HepG2 (cell line): ENCODE measurements at regions not wholly inside any gene's neighbourhood (a gene's known extent, or its start where the extent isn't known, plus 50 kb on each side); places are given as distances from the start of the nearest gene placed in this dataset.
A peak's percentile ranks its signal among the peaks of the same experiment; 100 is the strongest.

Experiments
- ARNT ChIP-seq: fragments of 450-650 bp; IDR thresholded peaks from 2 replicates; pipeline ENCODE4 v1.6.1; 2017
- ASH2L ChIP-seq: fragments of 300-600, 200-600 bp; sonication (generic); IDR thresholded peaks from 2 replicates; pipeline ENCODE4 v1.7.0; 2017; ENCODE audit warnings: low read depth, mild to moderate bottlenecking, moderate library complexity, mixed read lengths, low read length; ENCODE audit not compliant: insufficient read length
- CC2D1A ChIP-seq: sonication (generic); formaldehyde crosslinking; IDR thresholded peaks from 2 replicates; pipeline ENCODE4 v1.8.1; 2023; ENCODE audit warnings: mild to moderate bottlenecking, missing genetic modification reagents
- CEBPG ChIP-seq: IDR thresholded peaks from 2 replicates; pipeline ENCODE4 v1.6.1; 2016
- DDIT3 ChIP-seq: sonication (generic); formaldehyde crosslinking; IDR thresholded peaks from 2 replicates; pipeline ENCODE4 v1.4.0; 2020; ENCODE audit warnings: mild to moderate bottlenecking, missing genetic modification reagents
- GABPA ChIP-seq, 2 experiments: IDR thresholded peaks; 2 replicates each; pipeline ENCODE4 v1.6.1; 2011 to 2016; ENCODE audit warnings: low read depth in 2 of 2, low read length in 1 of 2, missing biosample characterization in 1 of 2, missing genetic modification characterization in 1 of 2
- GPN1 ChIP-seq: sonication (generic); formaldehyde crosslinking; IDR thresholded peaks from 2 replicates; pipeline ENCODE4 v1.5.1; 2020; ENCODE audit warnings: missing genetic modification reagents, borderline replicate concordance
- HCFC1 ChIP-seq: fragments of 150-350 bp; IDR thresholded peaks from 2 replicates; pipeline ENCODE4 v1.6.1; 2014; ENCODE audit warnings: low read depth, low read length
- JUND ChIP-seq: sonication (generic); formaldehyde crosslinking; IDR thresholded peaks from 2 replicates; pipeline ENCODE4 v1.8.0; 2022; ENCODE audit warnings: mild to moderate bottlenecking, missing genetic modification reagents
- KLF6 ChIP-seq: IDR thresholded peaks from 2 replicates; pipeline ENCODE4 v1.8.0; 2016; ENCODE audit warnings: missing biosample characterization, missing genetic modification reagents
- NR2F1 ChIP-seq, 2 experiments: fragments of 450-650 bp in 1 of 2; formaldehyde crosslinking in 1 of 2; IDR thresholded peaks; 2 replicates each; pipeline versions ENCODE4 v1.5.0 to v1.6.1; 2016 to 2020; ENCODE audit warnings: mild to moderate bottlenecking in 1 of 2, missing compliant biosample characterization in 1 of 2, missing genetic modification reagents in 1 of 2, moderate library complexity in 1 of 2
- SMARCC2 ChIP-seq: fragments of 450-650 bp; IDR thresholded peaks from 2 replicates; pipeline ENCODE4 v1.6.1; 2017; ENCODE audit warnings: antibody characterized with exemption, mild to moderate bottlenecking
- SMC3 ChIP-seq: IDR thresholded peaks from 2 replicates; pipeline ENCODE4 v1.6.1; 2011; ENCODE audit warnings: low read length, improper control_type of control experiment
- SOX5 ChIP-seq: IDR thresholded peaks from 2 replicates; pipeline ENCODE4 v1.6.1; 2016; ENCODE audit warnings: borderline replicate concordance
- SP4 ChIP-seq: sonication (generic); formaldehyde crosslinking; IDR thresholded peaks from 2 replicates; pipeline ENCODE4 v1.8.1; 2023; ENCODE audit warnings: mild to moderate bottlenecking, missing genetic modification reagents
- STAT5B ChIP-seq: sonication (generic); formaldehyde crosslinking; IDR thresholded peaks from 2 replicates; pipeline ENCODE4 v1.4.0; 2020; ENCODE audit warnings: missing genetic modification reagents
- TBX3 ChIP-seq: fragments of 450-650 bp; IDR thresholded peaks from 2 replicates; pipeline ENCODE4 v1.6.1; 2017; ENCODE audit warnings: antibody characterized with exemption, mild to moderate bottlenecking, inconsistent platforms, borderline replicate concordance
- ZBTB1 ChIP-seq: sonication (generic); formaldehyde crosslinking; IDR thresholded peaks from 2 replicates; pipeline ENCODE4 v1.4.0; 2020; ENCODE audit warnings: missing genetic modification reagents, borderline replicate concordance
- ZBTB3 ChIP-seq: sonication (generic); formaldehyde crosslinking; IDR thresholded peaks from 2 replicates; pipeline ENCODE4 v1.4.0; 2020; ENCODE audit warnings: low read depth, mild to moderate bottlenecking, moderate library complexity, missing genetic modification reagents, borderline replicate concordance
- ZBTB7A ChIP-seq: sonication (generic); formaldehyde crosslinking; IDR thresholded peaks from 2 replicates; pipeline ENCODE4 v1.8.0; 2022; ENCODE audit warnings: mild to moderate bottlenecking, missing genetic modification reagents
- ZNF17 ChIP-seq: sonication (generic); formaldehyde crosslinking; IDR thresholded peaks from 2 replicates; pipeline ENCODE4 v1.5.0; 2020; ENCODE audit warnings: mild to moderate bottlenecking, missing genetic modification reagents
- ZNF234 ChIP-seq: sonication (generic); formaldehyde crosslinking; conservative IDR thresholded peaks from 2 replicates; pipeline ENCODE4 v1.5.1; 2020; ENCODE audit warnings: mild to moderate bottlenecking, missing genetic modification reagents
- ZNF251 ChIP-seq: sonication (generic); formaldehyde crosslinking; IDR thresholded peaks from 2 replicates; pipeline ENCODE4 v1.9.0; 2021; ENCODE audit warnings: mild to moderate bottlenecking, missing genetic modification reagents
- ZNF264 ChIP-seq: sonication (generic); formaldehyde crosslinking; IDR thresholded peaks from 2 replicates; pipeline ENCODE4 v1.4.0; 2020; ENCODE audit warnings: missing genetic modification reagents
- ZNF274 ChIP-seq: sonication (generic); formaldehyde crosslinking; IDR thresholded peaks from 2 replicates; pipeline ENCODE4 v1.5.1; 2020; ENCODE audit warnings: mild to moderate bottlenecking, missing genetic modification reagents
- ZNF354B ChIP-seq: sonication (generic); formaldehyde crosslinking; IDR thresholded peaks from 2 replicates; pipeline ENCODE4 v1.8.0; 2022; ENCODE audit warnings: mild to moderate bottlenecking, missing genetic modification reagents
- ZNF414 ChIP-seq: sonication (generic); formaldehyde crosslinking; IDR thresholded peaks from 2 replicates; pipeline ENCODE4 v1.5.0; 2020; ENCODE audit warnings: missing genetic modification reagents
- ZNF691 ChIP-seq: sonication (generic); formaldehyde crosslinking; IDR thresholded peaks from 2 replicates; pipeline ENCODE4 v1.4.0; 2020; ENCODE audit warnings: missing genetic modification reagents, low read depth, mild to moderate bottlenecking, borderline replicate concordance
- ZSCAN20 ChIP-seq: sonication (generic); formaldehyde crosslinking; IDR thresholded peaks from 2 replicates; pipeline ENCODE4 v1.4.0; 2020; ENCODE audit warnings: missing genetic modification reagents, mild to moderate bottlenecking, borderline replicate concordance

- no peak for TF ChIP-seq KLF6 (CRISPR knock-in tag)
- TF ChIP-seq ZBTB1 (CRISPR knock-in tag) = no peak
- TF ChIP-seq SOX5 (CRISPR knock-in tag) = peak; percentile 85
- no peak for TF ChIP-seq STAT5B (CRISPR knock-in tag)
- peak; percentile 77; the same call in 1 of the 2 replicates for TF ChIP-seq ZNF264
- TF ChIP-seq HCFC1 = no peak
- no peak for TF ChIP-seq TBX3
- no peak for TF ChIP-seq GABPA (IDR thresholded peaks at IDR 0.05; ENCODE audit: low read depth, low read length)
- peak; percentile 49; the same call in 1 of the 2 replicates for TF ChIP-seq GABPA (CRISPR knock-in tag; IDR thresholded peaks at IDR 0.05; ENCODE audit: low read depth)
- no peak for TF ChIP-seq ZSCAN20
- TF ChIP-seq ZNF234 (CRISPR knock-in tag) = no peak
- no peak for TF ChIP-seq ARNT
- no peak for TF ChIP-seq CEBPG (CRISPR knock-in tag)
- TF ChIP-seq GPN1 = no peak
- no peak for TF ChIP-seq SMARCC2
- TF ChIP-seq ZNF274 (CRISPR knock-in tag) = no peak
- TF ChIP-seq ZNF691 (CRISPR knock-in tag) = peak; percentile 100
- no peak for TF ChIP-seq ZNF17 (CRISPR knock-in tag)
- TF ChIP-seq ZBTB7A (CRISPR knock-in tag) = no peak
- no peak for TF ChIP-seq ZNF251
- no peak for TF ChIP-seq DDIT3 (CRISPR knock-in tag)
- TF ChIP-seq ZBTB3 (CRISPR knock-in tag) = no peak
- TF ChIP-seq NR2F1 (CRISPR knock-in tag; IDR thresholded peaks at IDR 0.05) = peak; percentile 79 to 84
- TF ChIP-seq ZNF414 = peak; percentile 90
- peak; percentile 75 for TF ChIP-seq ASH2L
- no peak for TF ChIP-seq JUND (CRISPR knock-in tag)
- peak; percentile 62; the same call in 1 of the 2 replicates for TF ChIP-seq SP4 (CRISPR knock-in tag)
- TF ChIP-seq SMC3 = peak; percentile 24; the same call in 1 of the 2 replicates
- TF ChIP-seq ZNF354B (CRISPR knock-in tag) = no peak
- no peak for TF ChIP-seq CC2D1A
Measured at GRCh38 chr1:58898739-58899586, 115.1 kb upstream of the JUN start (continued).
